ENCODE measurements at regions not wholly inside any gene's neighbourhood (a gene's known extent, or its start where the extent isn't known, plus 50 kb on each side); places are given as distances from the start of the nearest gene placed in this dataset.

GRCh38 chr15:69756440-69756839 lies 303.8 kb downstream of the RPLP1 start:
- TF ChIP-seq CTCF (conservative IDR thresholded peaks at IDR 0.05; ENCODE audit: low read length), result no peak
- TF ChIP-seq EZH2phosphoT487 (IDR thresholded peaks at IDR 0.05; ENCODE audit: borderline replicate concordance), result no peak

Data from Loucy (cell line).